GM12865 (cell line): ENCODE measurements at regions not wholly inside any gene's neighbourhood (a gene's known extent, or its start where the extent isn't known, plus 50 kb on each side); places are given as distances from the start of the nearest gene placed in this dataset.
A peak's percentile ranks its signal among the peaks of the same experiment; 100 is the strongest.

Source experiments
- DNase-seq: peaks from one replicate; pipeline ENCODE4 v3.0.0; 2010; ENCODE audit warnings: low read depth
- H3K4me3 ChIP-seq: 2 replicates; pipeline ENCODE4 v1.5.1; 2011; ENCODE audit warnings: mild to moderate bottlenecking, low read depth, low read length, control low read depth
- CTCF ChIP-seq: IDR thresholded peaks from 2 replicates; pipeline ENCODE4 v1.5.1; 2011; ENCODE audit warnings: low read length, control low read depth, low read depth, inconsistent platforms; ENCODE audit not compliant: insufficient read depth; ENCODE audit errors: missing control alignments

GRCh38 chr10:58967551-58968388 is 208.7 kb upstream of the PHYHIPL start:
- no peak overlapping the region for H3K4me3 ChIP-seq
- DNase-seq = peak; percentile 53
- TF ChIP-seq CTCF = no peak

GRCh38 chr10:58968389-58968755 is 208.1 kb upstream of the PHYHIPL start:
- H3K4me3 ChIP-seq = no peak overlapping the region
- no peak for TF ChIP-seq CTCF
- DNase-seq = no peak

- DNase-seq = no peak
- no peak for TF ChIP-seq CTCF
- no peak overlapping the region for H3K4me3 ChIP-seq
Measured at GRCh38 chr10:58969576-58969975, 206.9 kb upstream of the PHYHIPL start.

- TF ChIP-seq CTCF = no peak
- H3K4me3 ChIP-seq = no peak overlapping the region
- no peak for DNase-seq
Measured at GRCh38 chr10:58970160-58970915, 206.1 kb upstream of the PHYHIPL start.

GRCh38 chr10:58971211-58971610 is 205.2 kb upstream of the PHYHIPL start:
- no peak for DNase-seq
- no peak overlapping the region for H3K4me3 ChIP-seq
- TF ChIP-seq CTCF = no peak

GRCh38 chr10:58971796-58972491 is 204.5 kb upstream of the PHYHIPL start:
- no peak for DNase-seq
- no peak for TF ChIP-seq CTCF

More at GRCh38 chr10:58971796-58972491, 204.5 kb upstream of the PHYHIPL start:
- H3K4me3 ChIP-seq = no peak overlapping the region
